Nephron progenitor cell (in vitro differentiated cells): ENCODE measurements at regions not wholly inside any gene's neighbourhood (a gene's known extent, or its start where the extent isn't known, plus 50 kb on each side); places are given as distances from the start of the nearest gene placed in this dataset.
A peak's percentile ranks its signal among the peaks of the same experiment; 100 is the strongest.

Experiments used
- DNase-seq: peaks from one replicate; pipeline ENCODE4 v3.0.0; 2021
- H3K27ac Mint-ChIP-seq: 2 replicates; pipeline ENCODE4 v1.8.0; 2021; ENCODE audit warnings: mild to moderate bottlenecking, moderate library complexity, mixed read lengths
- H3K27me3 Mint-ChIP-seq: 2 replicates; pipeline ENCODE4 v1.8.0; 2021; ENCODE audit warnings: mild to moderate bottlenecking, low read depth, mixed read lengths; ENCODE audit not compliant: poor library complexity
- H3K36me3 Mint-ChIP-seq: 2 replicates; pipeline ENCODE4 v1.8.0; 2021; ENCODE audit warnings: low read depth, mixed read lengths
- H3K4me1 Mint-ChIP-seq: 2 replicates; pipeline ENCODE4 v1.8.0; 2021; ENCODE audit warnings: mixed read lengths
- H3K4me3 Mint-ChIP-seq: 2 replicates; pipeline ENCODE4 v1.8.0; 2021; ENCODE audit warnings: mild to moderate bottlenecking, moderate library complexity, mixed read lengths
- H3K9me3 Mint-ChIP-seq: 2 replicates; pipeline ENCODE4 v1.8.0; 2021; ENCODE audit warnings: mild to moderate bottlenecking, moderate library complexity, mixed read lengths
- TF ChIP-seq, protein P1 (sequence below): fragments of 200-600 bp; sonication (generic); IDR thresholded peaks from 2 replicates; pipeline ENCODE4 v1.5.0; 2021; ENCODE audit warnings: antibody characterized with exemption

DNA sequence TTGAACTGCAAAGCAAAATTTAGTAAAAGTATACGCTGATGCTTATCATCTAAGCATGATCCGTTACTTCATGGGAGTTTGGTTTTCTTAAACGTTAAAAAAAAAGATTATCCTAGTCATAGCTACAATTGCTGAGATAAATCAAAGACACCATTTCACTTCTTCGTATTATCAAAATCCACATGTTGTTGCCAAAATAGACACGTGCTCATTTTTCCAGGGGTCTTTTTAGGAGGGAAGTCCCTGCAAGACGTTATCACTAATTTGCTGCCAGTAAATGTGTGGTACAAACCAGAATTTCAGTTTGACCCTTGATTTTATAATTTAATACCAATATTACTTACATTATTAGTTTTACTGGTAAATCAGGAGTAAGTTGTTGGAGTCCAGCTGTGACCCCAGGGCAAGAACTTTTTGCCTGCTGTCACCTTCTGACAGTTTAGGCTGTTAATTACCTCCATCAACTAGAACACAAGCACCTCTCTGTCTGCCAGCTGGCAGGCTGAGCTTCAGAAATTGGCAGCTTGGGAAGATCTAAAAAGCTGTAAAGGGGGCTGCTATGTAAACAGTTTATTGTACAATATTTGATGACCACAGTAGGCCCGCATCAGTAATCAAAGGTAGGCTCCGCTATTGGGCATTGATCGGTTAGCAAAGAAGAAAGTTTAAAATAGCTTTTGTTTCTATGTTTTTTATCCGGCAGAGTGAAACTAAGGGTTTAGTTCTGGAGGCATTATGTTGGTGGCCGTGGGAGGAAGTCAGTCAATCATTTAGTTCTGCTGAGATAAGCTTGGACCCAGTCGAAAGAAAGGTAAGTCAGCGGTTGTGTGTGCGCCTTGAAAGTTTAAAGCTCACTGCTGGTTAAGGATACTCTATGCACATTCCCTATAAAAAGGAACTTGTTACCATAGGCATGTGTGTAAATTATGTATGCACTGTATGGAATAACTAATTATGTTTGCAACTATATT is 196.4 kb downstream of the FBXO8 start:
- peak overlapping the region; percentile 47 for H3K27ac Mint-ChIP-seq
- H3K4me1 Mint-ChIP-seq: peaks cover 35% of the 10 kb centered on the region
- H3K36me3 Mint-ChIP-seq: no peaks in the 10 kb centered on the region
- peak; percentile 11 for DNase-seq
- H3K9me3 Mint-ChIP-seq: peaks cover under 1% of the 10 kb centered on the region
- peak overlapping the region; percentile 51 for H3K4me3 Mint-ChIP-seq
- TF ChIP-seq, protein P1, sequence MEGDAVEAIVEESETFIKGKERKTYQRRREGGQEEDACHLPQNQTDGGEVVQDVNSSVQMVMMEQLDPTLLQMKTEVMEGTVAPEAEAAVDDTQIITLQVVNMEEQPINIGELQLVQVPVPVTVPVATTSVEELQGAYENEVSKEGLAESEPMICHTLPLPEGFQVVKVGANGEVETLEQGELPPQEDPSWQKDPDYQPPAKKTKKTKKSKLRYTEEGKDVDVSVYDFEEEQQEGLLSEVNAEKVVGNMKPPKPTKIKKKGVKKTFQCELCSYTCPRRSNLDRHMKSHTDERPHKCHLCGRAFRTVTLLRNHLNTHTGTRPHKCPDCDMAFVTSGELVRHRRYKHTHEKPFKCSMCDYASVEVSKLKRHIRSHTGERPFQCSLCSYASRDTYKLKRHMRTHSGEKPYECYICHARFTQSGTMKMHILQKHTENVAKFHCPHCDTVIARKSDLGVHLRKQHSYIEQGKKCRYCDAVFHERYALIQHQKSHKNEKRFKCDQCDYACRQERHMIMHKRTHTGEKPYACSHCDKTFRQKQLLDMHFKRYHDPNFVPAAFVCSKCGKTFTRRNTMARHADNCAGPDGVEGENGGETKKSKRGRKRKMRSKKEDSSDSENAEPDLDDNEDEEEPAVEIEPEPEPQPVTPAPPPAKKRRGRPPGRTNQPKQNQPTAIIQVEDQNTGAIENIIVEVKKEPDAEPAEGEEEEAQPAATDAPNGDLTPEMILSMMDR: no peak
- H3K27me3 Mint-ChIP-seq: peaks cover 4% of the 10 kb centered on the region

GRCh38 chr4:174084981-174085380 is 198.5 kb downstream of the FBXO8 start:
- Mint-ChIP-seq H3K4me3 (no peak overlapping the region), H3K27ac (no peak overlapping the region), H3K36me3 (no peaks in the 10 kb centered on the region), H3K4me1 (peaks cover 34% of the 10 kb centered on the region), H3K9me3 (no peaks in the 10 kb centered on the region), H3K27me3 (peaks cover 8% of the 10 kb centered on the region)
- TF ChIP-seq, protein P1: no peak
- DNase-seq: no peak

DNA sequence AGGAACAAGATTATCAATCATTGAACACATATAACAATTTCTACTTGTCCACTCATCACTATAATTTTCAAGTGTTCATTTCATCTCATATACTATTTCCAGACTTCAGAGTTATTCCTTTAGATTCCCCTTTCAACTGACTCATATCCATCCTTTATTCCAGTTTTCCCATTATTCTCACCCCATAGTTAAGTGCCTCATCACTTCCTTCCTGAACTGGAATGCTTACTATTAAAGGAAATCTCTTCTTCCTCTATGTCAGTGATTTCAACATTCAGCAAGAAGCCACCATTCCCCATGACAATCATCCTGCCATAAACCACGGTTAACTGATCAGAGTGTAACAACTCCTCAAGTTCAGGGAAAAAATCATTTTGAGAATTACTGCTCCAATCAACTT is 198.9 kb downstream of the FBXO8 start:
- Mint-ChIP-seq H3K27me3 (peaks cover 8% of the 10 kb centered on the region), H3K9me3 (no peaks in the 10 kb centered on the region), H3K4me3 (no peak overlapping the region), H3K36me3 (no peaks in the 10 kb centered on the region), H3K27ac (no peak overlapping the region), H3K4me1 (peaks cover 30% of the 10 kb centered on the region)
- no peak for DNase-seq
- TF ChIP-seq, protein P1: no peak

- H3K27ac Mint-ChIP-seq: no peak overlapping the region
- peaks cover 17% of the 10 kb centered on the region for H3K27me3 Mint-ChIP-seq
- H3K4me1 Mint-ChIP-seq: no peaks in the 10 kb centered on the region
- H3K9me3 Mint-ChIP-seq: no peaks in the 10 kb centered on the region
- TF ChIP-seq, protein P1: no peak
- no peaks in the 10 kb centered on the region for H3K36me3 Mint-ChIP-seq
- no peak overlapping the region for H3K4me3 Mint-ChIP-seq
- no peak for DNase-seq
Observed at GRCh38 chr4:174080361-174080760, 203.1 kb downstream of the FBXO8 start.

- no peak for DNase-seq
- Mint-ChIP-seq H3K27me3 (peaks cover 16% of the 10 kb centered on the region), H3K4me1 (no peaks in the 10 kb centered on the region), H3K36me3 (no peaks in the 10 kb centered on the region), H3K9me3 (no peaks in the 10 kb centered on the region), H3K4me3 (no peak overlapping the region), H3K27ac (no peak overlapping the region)
- TF ChIP-seq, protein P1: no peak
Observed at GRCh38 chr4:174071595-174071994, 211.9 kb downstream of the FBXO8 start.
